ENCODE measurements at regions not wholly inside any gene's neighbourhood (a gene's known extent, or its start where the extent isn't known, plus 50 kb on each side); places are given as distances from the start of the nearest gene placed in this dataset.

GRCh38 chr13:79810018-79810417 lies 329.1 kb downstream of the NDFIP2 start:
- H3K4me2 ChIP-seq (ENCODE audit: low read length) = no peak overlapping the region

GRCh38 chr13:79808475-79808874 lies 327.5 kb downstream of the NDFIP2 start:
- Histone ChIP-seq H3K4me3 (ENCODE audit: low read length) (no peak overlapping the region), H3K27ac (ENCODE audit: low read depth, low read length) (no peak overlapping the region), H3K9me3 (ENCODE audit: control insufficient read depth, insufficient read depth, low read length) (no peaks in the 10 kb centered on the region; the same call in 1 of the 2 replicates), H3K4me2 (ENCODE audit: low read length) (no peak overlapping the region), H3K79me2 (ENCODE audit: control insufficient read depth, low read length) (no peaks in the 10 kb centered on the region), H3K27me3 (ENCODE audit: control insufficient read depth, low read length) (no peaks in the 10 kb centered on the region), H3K4me1 (ENCODE audit: control insufficient read depth, low read length) (no peaks in the 10 kb centered on the region), H4K20me1 (ENCODE audit: control insufficient read depth, insufficient read depth, low read depth, low read length) (no peaks in the 10 kb centered on the region), H3K36me3 (ENCODE audit: control insufficient read depth, low read length) (no peaks in the 10 kb centered on the region), H3K9me2 (replicated peaks; ENCODE audit: control insufficient read depth, low read length) (no peaks in the 10 kb centered on the region), H3F3A (ENCODE audit: control insufficient read depth, insufficient read depth) (no peaks in the 10 kb centered on the region)
- TF ChIP-seq EZH2phosphoT487 (IDR thresholded peaks at IDR 0.05; ENCODE audit: borderline replicate concordance, low read length) = no peak
- TF ChIP-seq CTCF (IDR thresholded peaks at IDR 0.05; ENCODE audit: low read depth, low read length, poor library complexity, severe bottlenecking) = no peak

More at GRCh38 chr13:79810018-79810417, 329.1 kb downstream of the NDFIP2 start:
- Histone ChIP-seq H3K4me1 (ENCODE audit: control insufficient read depth, low read length) (no peaks in the 10 kb centered on the region), H3K36me3 (ENCODE audit: control insufficient read depth, low read length) (no peaks in the 10 kb centered on the region), H3K79me2 (ENCODE audit: control insufficient read depth, low read length) (no peaks in the 10 kb centered on the region), H3F3A (ENCODE audit: control insufficient read depth, insufficient read depth) (no peaks in the 10 kb centered on the region), H4K20me1 (ENCODE audit: control insufficient read depth, insufficient read depth, low read depth, low read length) (no peaks in the 10 kb centered on the region), H3K4me3 (ENCODE audit: low read length) (no peak overlapping the region), H3K9me2 (replicated peaks; ENCODE audit: control insufficient read depth, low read length) (no peaks in the 10 kb centered on the region), H3K9me3 (ENCODE audit: control insufficient read depth, insufficient read depth, low read length) (no peaks in the 10 kb centered on the region; the same call in 1 of the 2 replicates), H3K27me3 (ENCODE audit: control insufficient read depth, low read length) (no peaks in the 10 kb centered on the region), H3K27ac (ENCODE audit: low read depth, low read length) (no peak overlapping the region)
- TF ChIP-seq CTCF (IDR thresholded peaks at IDR 0.05; ENCODE audit: low read depth, low read length, poor library complexity, severe bottlenecking) = no peak
- no peak for TF ChIP-seq EZH2phosphoT487 (IDR thresholded peaks at IDR 0.05; ENCODE audit: borderline replicate concordance, low read length)

- no peak overlapping the region for H3K4me3 ChIP-seq (ENCODE audit: low read length)
- TF ChIP-seq EZH2phosphoT487 (IDR thresholded peaks at IDR 0.05; ENCODE audit: borderline replicate concordance, low read length) = no peak
- no peak for TF ChIP-seq CTCF (IDR thresholded peaks at IDR 0.05; ENCODE audit: low read depth, low read length, poor library complexity, severe bottlenecking)
- no peak overlapping the region for H3K27ac ChIP-seq (ENCODE audit: low read depth, low read length)
- H3K9me3 ChIP-seq (ENCODE audit: control insufficient read depth, insufficient read depth, low read length) = no peaks in the 10 kb centered on the region; the same call in 1 of the 2 replicates
- no peaks in the 10 kb centered on the region for H3K79me2 ChIP-seq (ENCODE audit: control insufficient read depth, low read length)
- H3K27me3 ChIP-seq (ENCODE audit: control insufficient read depth, low read length) = no peaks in the 10 kb centered on the region
- H3K36me3 ChIP-seq (ENCODE audit: control insufficient read depth, low read length) = no peaks in the 10 kb centered on the region
- no peak overlapping the region for H3K4me2 ChIP-seq (ENCODE audit: low read length)
- H3F3A ChIP-seq (ENCODE audit: control insufficient read depth, insufficient read depth) = no peaks in the 10 kb centered on the region
- no peaks in the 10 kb centered on the region for H3K9me2 ChIP-seq (replicated peaks; ENCODE audit: control insufficient read depth, low read length)
- H4K20me1 ChIP-seq (ENCODE audit: control insufficient read depth, insufficient read depth, low read depth, low read length) = no peaks in the 10 kb centered on the region
- H3K4me1 ChIP-seq (ENCODE audit: control insufficient read depth, low read length) = no peaks in the 10 kb centered on the region
Measured at GRCh38 chr13:79807554-79807953, 326.6 kb downstream of the NDFIP2 start.

All from DOHH2 (cell line).